ENCODE measurements at regions not wholly inside any gene's neighbourhood (a gene's known extent, or its start where the extent isn't known, plus 50 kb on each side); places are given as distances from the start of the nearest gene placed in this dataset.

DNA sequence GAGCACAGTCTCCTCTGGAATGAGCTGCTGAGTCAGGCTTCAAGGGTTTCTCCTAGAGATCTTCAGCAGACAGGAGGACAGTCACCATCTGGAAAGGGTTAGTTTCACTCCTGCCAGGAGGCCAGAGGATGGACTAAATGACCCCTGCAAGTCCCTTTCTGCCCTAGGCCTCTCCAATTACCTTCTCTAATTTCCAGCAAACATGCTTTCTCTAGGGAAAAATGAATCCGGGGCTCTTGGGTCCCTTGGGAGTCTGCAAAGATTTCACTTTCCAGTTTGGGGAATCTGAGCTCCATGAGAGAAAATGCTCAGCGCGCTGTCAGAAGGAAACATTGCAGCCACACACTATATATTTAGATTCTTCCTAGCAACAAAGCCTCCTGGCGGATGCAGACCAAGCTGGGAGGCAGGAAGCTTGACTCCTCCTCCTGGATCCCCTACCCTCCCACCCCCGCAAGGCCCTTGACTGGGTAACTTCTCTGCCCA, 184.4 kb upstream of the CCND2 start:
- Histone ChIP-seq H3K4me1 (no peaks in the 10 kb centered on the region), H3K4me3 (no peak overlapping the region), H3K27me3 (no peaks in the 10 kb centered on the region), H3K36me3 (ENCODE audit: low read depth, missing control alignments) (no peaks in the 10 kb centered on the region), H3K27ac (no peak overlapping the region), H3K9me3 (no peaks in the 10 kb centered on the region)
- WGBS, 2 donors = 64 to 84% methylated on average over 3 to 5 of the region's 5 CpGs
- intact Hi-C loops (cut with DNase I; ENCODE audit: low total_unique reads) = no loop called here
- TF ChIP-seq, protein P1, sequence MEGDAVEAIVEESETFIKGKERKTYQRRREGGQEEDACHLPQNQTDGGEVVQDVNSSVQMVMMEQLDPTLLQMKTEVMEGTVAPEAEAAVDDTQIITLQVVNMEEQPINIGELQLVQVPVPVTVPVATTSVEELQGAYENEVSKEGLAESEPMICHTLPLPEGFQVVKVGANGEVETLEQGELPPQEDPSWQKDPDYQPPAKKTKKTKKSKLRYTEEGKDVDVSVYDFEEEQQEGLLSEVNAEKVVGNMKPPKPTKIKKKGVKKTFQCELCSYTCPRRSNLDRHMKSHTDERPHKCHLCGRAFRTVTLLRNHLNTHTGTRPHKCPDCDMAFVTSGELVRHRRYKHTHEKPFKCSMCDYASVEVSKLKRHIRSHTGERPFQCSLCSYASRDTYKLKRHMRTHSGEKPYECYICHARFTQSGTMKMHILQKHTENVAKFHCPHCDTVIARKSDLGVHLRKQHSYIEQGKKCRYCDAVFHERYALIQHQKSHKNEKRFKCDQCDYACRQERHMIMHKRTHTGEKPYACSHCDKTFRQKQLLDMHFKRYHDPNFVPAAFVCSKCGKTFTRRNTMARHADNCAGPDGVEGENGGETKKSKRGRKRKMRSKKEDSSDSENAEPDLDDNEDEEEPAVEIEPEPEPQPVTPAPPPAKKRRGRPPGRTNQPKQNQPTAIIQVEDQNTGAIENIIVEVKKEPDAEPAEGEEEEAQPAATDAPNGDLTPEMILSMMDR (IDR thresholded peaks at IDR 0.05) = no peak
- TF ChIP-seq POLR2A (IDR thresholded peaks at IDR 0.05) = no peak
- DNase-seq = no peak

DNA sequence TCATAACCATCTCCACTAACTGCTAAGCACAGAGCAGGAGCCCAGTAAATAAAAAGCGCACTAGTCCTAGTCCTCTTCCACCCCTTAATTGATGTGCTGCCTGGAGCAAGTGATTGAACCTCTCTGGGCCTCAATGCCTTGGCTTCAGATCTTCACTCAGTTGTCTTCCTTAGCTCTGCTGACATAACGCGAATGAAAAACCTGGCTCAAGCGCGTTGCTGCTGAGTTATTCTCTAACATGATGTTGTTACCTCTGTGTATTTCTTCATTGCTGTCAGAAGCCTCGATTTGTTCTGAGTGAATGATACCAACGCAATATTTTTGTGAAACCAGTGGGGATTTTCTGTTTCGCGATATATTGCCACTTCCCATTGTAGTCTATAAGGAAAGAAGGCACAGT, 185.1 kb upstream of the CCND2 start:
- no peak for DNase-seq
- intact Hi-C loops (cut with DNase I; ENCODE audit: low total_unique reads) = no loop called here
- TF ChIP-seq, protein P1 (IDR thresholded peaks at IDR 0.05) = no peak
- no peak for TF ChIP-seq POLR2A (IDR thresholded peaks at IDR 0.05)
- no peak overlapping the region for H3K27ac ChIP-seq
- no peak overlapping the region for H3K4me3 ChIP-seq
- H3K27me3 ChIP-seq = no peaks in the 10 kb centered on the region
- no peaks in the 10 kb centered on the region for H3K4me1 ChIP-seq
- H3K36me3 ChIP-seq (ENCODE audit: low read depth, missing control alignments) = no peaks in the 10 kb centered on the region
- WGBS, 2 donors = 93 to 97% methylated on average over 9 of the region's 9 CpGs
- H3K9me3 ChIP-seq = no peaks in the 10 kb centered on the region

DNA sequence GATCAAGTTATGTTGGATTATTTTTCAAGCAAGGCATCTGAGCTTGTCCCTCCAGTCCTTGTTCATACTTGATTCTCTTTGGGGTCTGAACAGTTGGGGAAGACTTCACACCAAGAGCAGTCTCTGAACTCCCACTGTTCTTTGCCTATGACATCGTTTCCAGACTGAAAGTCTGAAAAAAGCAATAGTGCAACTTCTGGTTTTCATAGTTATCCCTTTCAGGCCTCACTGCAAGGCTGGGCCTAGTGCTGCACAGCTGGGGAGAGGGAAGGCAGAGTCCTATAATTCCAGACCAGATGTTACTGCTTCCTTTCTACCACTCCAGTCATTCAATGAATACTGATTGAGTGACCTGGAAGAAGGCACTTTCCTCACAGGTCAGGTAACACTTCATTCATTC, 187.1 kb upstream of the CCND2 start:
- intact Hi-C loops (cut with DNase I; ENCODE audit: low total_unique reads) = no loop called here
- DNase-seq = no peak
- WGBS, 2 donors = 50 to 53% methylated on average over 1 of the region's 1 CpG
- TF ChIP-seq POLR2A (IDR thresholded peaks at IDR 0.05) = no peak
- TF ChIP-seq, protein P1 (IDR thresholded peaks at IDR 0.05) = no peak
- H3K4me3 ChIP-seq = no peak overlapping the region
- no peaks in the 10 kb centered on the region for H3K27me3 ChIP-seq
- no peaks in the 10 kb centered on the region for H3K9me3 ChIP-seq
- no peaks in the 10 kb centered on the region for H3K4me1 ChIP-seq
- H3K27ac ChIP-seq = no peak overlapping the region
- H3K36me3 ChIP-seq (ENCODE audit: low read depth, missing control alignments) = no peaks in the 10 kb centered on the region

DNA sequence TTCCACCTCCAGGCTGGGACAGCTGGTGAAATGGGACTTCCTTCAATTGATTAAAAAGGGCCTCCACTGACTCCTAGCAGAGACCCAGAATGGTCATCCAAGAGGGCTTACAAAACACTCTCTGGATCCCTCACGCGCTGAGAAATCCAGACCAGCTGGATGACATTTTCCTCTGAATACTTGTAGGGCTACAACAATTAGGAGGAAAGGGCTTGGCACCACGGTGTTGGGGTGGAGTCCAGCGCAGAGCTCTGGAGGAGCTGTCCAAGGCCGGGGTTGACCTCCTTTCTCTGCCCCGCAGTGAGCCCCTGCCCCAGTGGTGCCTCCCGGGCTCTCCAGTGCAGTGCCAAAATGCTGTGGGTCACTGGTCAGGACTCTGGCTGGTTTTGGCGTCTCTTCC, 189.0 kb upstream of the CCND2 start:
- Histone ChIP-seq H3K9me3 (no peaks in the 10 kb centered on the region), H3K36me3 (ENCODE audit: low read depth, missing control alignments) (no peaks in the 10 kb centered on the region), H3K27me3 (no peaks in the 10 kb centered on the region), H3K4me1 (no peaks in the 10 kb centered on the region), H3K27ac (no peak overlapping the region), H3K4me3 (no peak overlapping the region)
- intact Hi-C loops (cut with DNase I; ENCODE audit: low total_unique reads) = no loop called here
- DNase-seq = no peak
- TF ChIP-seq, protein P1 (IDR thresholded peaks at IDR 0.05) = no peak
- TF ChIP-seq POLR2A (IDR thresholded peaks at IDR 0.05) = no peak
- WGBS, 2 donors = 51 to 53% methylated on average over 7 to 8 of the region's 8 CpGs

DNA sequence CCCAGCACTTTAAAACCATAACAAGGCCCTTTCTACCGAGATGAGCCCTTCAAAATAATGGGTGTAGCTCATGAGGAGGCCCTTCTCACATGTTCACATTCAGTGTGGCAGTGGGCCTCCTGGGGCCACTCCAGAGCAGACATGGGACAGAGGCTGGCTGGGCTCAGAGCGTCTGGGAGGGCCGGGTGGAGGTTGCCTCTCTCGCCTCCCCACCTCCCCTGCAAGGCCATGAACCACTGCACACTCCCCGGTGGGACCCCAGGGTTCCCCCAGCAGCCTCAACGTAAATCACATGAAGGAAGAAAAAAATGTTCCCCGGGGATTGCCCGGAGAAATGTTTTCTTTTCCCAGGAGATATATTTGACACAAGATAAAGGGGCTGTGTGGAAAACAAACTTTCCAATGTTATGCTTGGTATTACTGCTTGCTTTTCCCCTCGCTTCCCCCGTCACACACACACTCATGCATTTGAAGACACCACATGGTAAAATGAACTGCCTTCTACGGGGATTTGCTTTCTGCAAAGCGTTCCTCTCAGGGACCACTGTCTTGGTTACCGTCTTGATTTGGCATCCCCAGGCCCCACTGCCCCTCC, 190.7 kb upstream of the CCND2 start:
- Histone ChIP-seq H3K4me3 (no peak overlapping the region), H3K4me1 (no peaks in the 10 kb centered on the region), H3K27ac (no peak overlapping the region), H3K36me3 (ENCODE audit: low read depth, missing control alignments) (no peaks in the 10 kb centered on the region), H3K27me3 (no peaks in the 10 kb centered on the region), H3K9me3 (no peaks in the 10 kb centered on the region)
- TF ChIP-seq POLR2A (IDR thresholded peaks at IDR 0.05) = no peak
- no peak for DNase-seq
- intact Hi-C loops (cut with DNase I; ENCODE audit: low total_unique reads) = no loop called here
- WGBS, 2 donors = 66 to 75% methylated on average over 10 to 13 of the region's 13 CpGs

All from testis (tissue), 2 donors.